ENCODE measurements at regions not wholly inside any gene's neighbourhood (a gene's known extent, or its start where the extent isn't known, plus 50 kb on each side); places are given as distances from the start of the nearest gene placed in this dataset.

DNA sequence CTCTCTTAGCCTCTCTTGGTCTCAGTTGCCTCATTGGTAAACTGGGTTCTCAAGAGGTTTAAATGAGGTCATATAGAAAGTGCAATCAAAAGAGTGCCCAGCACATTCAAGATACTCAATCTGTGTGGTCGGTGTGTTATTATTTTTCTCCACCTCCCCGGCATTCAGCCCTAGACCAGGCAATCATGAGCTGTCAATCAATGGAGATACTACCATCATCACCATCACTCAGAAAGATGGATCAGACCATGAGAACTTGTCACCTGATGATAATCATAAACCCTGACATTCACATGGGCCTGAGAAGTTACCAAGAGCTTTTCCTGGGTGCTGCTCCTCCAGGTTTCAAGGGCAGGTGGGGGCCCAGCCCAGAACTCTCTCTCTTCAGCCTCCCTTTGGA is 166.1 kb downstream of the MN1 start:
- no peak for DNase-seq

GRCh38 chr22:27635852-27636251 is 165.7 kb downstream of the MN1 start:
- no peak for DNase-seq

- no peak for DNase-seq
Observed at GRCh38 chr22:27636716-27637508, 164.6 kb downstream of the MN1 start.

DNA sequence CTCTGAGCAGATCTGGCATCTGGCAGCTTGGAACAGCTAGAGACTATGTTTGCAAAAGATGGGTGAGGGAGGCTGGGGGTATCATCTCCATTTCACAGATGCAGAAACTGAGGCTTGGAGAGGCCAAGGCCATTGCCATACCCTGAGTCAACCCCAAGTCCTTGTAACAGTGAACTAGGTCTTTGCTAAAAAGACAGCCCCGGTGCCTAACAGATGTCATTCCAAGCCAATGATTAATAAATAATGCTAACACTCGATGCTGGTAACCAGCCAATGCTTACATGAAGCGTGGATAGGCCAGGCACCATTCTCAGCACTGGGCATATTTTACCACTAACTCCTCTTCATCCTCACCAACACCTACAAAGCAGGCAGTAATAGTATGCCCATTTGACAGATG is 164.0 kb downstream of the MN1 start:
- no peak for DNase-seq

DNA sequence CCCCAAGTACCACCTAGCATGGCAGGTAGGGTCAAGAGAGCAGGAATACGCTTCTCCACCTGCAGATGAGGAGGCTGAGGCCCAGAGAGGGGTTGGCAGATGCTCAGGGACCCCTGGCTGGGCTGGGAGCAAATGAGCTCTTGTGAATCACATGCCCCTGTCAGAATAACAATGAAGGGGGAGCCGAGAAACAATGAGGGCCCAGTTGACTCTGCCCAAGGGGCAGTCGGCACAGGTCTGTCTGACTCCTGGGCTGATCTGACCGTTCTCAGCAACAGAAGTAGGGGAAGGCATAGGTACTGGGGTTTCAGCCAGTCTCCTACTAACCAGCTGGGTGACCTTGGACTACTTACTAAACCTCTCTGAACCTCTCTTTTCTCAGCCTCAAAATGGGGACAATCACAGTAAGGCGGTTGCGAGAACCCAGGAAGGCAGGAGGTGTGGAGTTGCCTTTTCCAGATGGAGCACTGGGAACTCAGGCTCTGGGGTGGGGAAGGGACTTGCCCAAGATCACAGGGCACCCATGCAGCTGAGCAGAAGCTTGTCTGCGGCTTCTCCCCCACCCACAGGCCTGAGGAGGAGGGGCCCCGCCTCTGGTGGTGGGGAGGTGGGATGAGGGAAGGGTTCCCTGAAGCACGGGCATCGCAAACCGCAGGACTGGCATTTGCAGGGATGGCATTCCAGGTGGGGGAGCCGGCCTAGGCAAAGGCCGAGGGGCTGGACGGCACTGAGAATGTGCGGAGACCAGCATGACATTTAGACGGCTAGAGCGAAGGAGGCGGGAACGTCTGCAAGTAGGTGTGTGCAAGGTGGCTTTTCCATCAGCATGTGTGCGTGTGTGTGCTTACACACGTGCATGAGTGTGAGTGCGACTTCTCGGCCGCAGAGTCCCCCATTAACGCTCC is 163.0 kb downstream of the MN1 start:
- DNase-seq = no peak

GRCh38 chr22:27639248-27640086 is 162.1 kb downstream of the MN1 start:
- DNase-seq = no peak

DNA sequence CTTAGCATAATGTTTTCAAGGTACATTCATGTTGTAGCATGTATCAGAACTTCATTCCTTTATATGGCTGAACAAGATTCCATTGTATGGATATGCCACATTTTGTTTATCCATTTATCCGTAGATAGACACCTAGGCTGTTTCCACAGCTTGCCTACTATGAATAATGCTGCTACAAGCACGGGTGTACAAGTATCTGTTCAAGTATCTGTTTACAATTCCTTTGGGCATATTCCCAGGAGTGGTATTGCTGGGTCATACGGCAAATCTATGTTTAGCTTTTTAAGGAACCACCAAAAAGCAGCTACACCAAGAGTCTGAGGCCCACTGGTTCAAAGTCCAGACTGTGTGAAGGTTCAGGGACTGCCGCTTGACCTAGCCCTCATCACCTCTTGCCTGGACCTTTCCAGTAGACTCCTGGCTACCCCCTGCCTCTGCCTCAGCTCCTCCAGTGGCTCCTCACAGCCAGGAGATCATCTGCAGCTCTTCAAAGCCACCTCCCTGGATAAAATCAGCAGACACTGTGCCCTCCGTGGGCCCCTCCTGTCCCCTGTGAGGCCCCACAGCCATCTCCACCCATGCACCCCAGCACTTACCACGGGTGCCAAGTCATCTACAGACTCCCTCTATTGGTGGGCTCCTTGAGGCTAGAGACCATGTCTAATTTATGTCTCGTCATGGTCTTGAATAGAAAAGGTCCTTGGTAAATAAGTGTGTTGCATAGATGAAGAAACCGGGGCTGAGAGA is 160.3 kb downstream of the MN1 start:
- DNase-seq = no peak

GRCh38 chr22:27642104-27642800 is 159.3 kb downstream of the MN1 start:
- DNase-seq = no peak

GRCh38 chr22:27643907-27644306 is 157.6 kb downstream of the MN1 start:
- no peak for DNase-seq

- no peak for DNase-seq
Observed at GRCh38 chr22:27644566-27644965, 157.0 kb downstream of the MN1 start.

GRCh38 chr22:27647540-27647939 is 154.0 kb downstream of the MN1 start:
- no peak for DNase-seq

DNA sequence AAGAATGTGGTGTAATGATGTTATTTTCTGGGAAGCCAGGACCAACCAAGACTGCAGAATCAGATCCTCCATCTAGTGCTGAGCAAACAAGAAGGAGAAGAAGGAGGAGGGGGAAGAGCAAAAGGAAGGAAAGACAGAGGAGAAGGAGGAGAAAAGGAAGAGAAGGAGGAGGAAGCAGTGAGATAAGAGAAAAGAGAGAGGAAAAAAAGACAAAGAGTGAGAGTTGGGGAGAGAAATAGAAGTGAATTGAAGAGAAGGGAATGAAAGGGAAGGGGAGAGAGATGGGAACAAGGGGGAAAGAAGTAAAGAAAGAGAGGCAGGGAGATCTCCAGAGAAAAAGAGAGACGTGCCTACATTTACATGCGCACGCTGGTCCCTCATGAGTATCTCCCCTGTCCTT is 153.5 kb downstream of the MN1 start:
- no peak for DNase-seq

- no peak for DNase-seq
Observed at GRCh38 chr22:27648853-27649252, 152.7 kb downstream of the MN1 start.

DNA sequence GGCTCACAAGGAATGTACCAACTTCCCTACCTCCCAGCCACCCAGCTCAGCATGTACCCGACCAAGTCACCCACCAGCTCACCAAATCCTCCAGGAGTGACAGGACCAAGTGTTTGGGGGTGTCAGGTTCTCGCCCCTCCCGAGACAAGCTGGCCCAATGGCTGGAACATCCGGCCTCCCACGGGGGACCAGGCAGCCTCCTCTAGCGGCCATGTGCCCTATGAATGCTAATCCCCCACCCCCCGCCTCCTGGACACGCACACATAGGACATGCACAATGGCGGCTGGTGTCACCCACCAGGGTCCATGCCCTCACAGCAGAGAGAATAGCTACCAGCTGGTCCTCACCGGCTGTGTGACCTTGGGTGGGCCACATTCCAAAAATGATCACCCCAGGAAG is 151.0 kb downstream of the MN1 start:
- DNase-seq = no peak

DNA sequence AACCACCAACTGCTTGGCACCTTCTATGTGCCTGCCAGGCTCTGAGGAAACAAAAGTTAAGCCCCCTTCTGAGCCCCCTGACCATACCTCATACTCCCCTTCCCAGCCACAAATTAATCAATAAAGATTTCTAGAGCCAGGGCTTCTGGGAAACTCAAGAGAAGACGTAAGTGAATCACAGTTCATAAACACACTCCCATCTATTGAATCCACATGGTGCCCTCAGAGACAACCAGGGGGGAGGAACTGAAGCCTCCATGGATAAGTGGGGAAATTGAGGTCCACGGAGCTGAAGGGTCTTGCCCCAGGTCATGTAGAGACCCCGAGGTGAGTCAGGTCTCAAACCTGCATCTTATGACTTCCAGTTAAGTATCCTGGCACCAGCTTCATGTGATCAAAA is 150.6 kb downstream of the MN1 start:
- DNase-seq = no peak

DNA sequence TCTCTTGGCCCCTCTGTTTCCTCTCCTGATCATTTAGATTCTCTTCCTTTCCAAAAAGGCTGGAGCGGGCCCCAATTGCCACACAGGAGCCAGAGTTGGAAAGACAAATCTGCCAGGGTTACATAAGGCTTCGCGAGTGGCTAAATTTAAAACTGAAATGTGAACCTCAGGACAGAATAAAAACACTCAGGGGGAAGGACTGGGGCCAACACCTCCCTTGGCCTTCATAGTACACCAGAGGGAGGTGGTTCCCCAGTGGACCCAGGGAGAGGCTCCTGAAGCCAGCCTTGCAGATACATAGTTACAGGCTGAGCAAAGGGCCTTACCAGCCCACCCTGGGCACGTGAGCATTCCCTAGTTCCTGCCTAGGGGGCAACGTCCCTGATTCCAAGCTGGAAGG is 150.1 kb downstream of the MN1 start:
- no peak for DNase-seq

DNA sequence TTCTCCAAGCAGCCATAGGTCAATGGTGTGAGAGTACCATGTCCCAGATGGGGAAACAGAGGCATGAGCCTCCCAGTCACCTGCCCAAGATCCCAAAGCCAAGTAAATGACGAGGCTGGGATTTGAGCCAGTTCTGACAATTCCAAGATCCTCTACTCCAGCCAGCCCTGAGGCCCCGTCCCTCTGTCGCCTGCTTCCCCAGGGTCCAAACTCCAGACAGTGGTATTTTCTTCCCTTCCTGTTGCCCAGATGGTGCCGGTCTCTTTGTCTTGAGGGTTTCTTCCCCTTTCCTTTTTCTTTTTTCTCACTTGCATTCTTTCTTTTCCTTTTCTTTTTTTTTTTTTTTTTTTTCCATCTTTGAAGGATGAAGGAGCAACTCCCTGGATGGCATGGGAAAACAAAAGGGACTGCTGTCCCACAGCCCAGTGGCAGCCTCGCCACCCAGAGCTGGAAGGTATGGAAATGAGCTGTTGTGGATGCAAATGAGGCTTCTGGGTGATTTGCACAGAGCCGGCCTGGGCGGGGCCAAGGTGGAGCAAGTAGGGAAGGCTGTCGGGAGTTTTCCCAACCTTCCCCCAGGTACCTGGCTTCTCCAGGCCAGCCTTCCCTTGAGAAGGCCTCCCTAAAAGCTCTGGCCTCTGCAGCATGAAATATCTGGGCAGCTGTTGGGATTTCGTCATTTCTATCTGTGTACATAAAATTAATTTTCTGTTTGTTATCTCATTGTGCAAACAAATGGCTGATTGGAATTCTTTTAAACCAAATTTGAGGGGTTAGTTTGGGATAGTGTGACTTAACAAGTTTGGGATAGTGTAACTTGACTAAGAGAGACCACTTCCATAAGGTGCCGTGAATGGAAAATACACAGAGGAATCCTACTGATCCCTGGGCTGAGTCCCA is 146.8 kb downstream of the MN1 start:
- no peak for DNase-seq

GRCh38 chr22:27655582-27656185 is 145.9 kb downstream of the MN1 start:
- no peak for DNase-seq

DNA sequence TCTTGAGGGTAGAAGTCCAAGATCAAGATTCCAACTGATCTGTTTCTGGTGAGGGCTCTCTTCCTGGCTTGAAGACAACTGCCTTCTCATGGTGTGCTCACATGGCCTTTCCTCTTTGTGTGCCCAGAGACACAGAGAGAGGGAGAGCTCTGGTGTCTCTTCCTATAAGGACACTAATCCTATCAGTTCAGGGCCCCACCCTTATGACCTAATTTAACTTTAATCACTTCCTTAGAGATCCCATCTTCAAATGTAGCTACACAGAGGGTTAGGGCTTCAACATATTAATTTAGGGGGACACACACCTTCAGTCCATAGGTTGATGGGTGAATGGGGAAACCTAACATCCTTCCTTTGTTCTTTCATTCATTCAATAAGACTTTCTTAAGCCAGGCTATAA is 144.6 kb downstream of the MN1 start:
- DNase-seq = no peak

DNA sequence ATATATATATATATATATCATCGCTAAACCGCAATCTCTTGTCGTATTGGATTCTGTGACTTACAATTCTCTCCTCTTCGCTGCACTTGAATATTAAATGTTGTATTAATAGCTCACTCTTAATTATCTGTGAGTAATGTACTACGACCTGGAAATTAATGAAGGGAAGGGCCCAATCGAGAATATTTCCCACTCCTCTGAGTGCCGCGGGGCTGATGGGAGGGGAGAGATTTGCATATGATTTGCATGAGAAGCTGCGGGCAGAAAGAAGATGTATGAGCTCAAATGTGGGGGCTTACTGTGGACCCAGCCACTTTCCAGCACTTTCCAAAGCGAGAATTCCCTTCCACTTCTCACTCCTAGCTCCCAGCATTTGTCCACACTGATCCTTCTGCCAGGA is 141.2 kb downstream of the MN1 start:
- DNase-seq = no peak
